Right cardiac atrium (tissue), 5 donors: ENCODE measurements at regions not wholly inside any gene's neighbourhood (a gene's known extent, or its start where the extent isn't known, plus 50 kb on each side); places are given as distances from the start of the nearest gene placed in this dataset.

ENCODE experiments used
- ATAC-seq, 2 donors: fragments of 200-7000 bp; cut with Tn5 transposase; one replicate each; pipeline versions ENCODE4 v1.8.0 to v1.9.1; 2020; ENCODE audit warnings: moderate library complexity in 2 of 2, mild to moderate bottlenecking in 1 of 2
- DNase-seq, 3 donors: peaks; one replicate each; pipeline ENCODE4 v3.0.0-alpha.2; 2020
- H3K27ac ChIP-seq: one replicate; pipeline ENCODE4 v1.5.1; 2013; ENCODE audit warnings: mild to moderate bottlenecking, low read length, control low read depth, moderate library complexity
- H3K27me3 ChIP-seq: one replicate; pipeline ENCODE4 v1.6.1; 2013; ENCODE audit not compliant: control insufficient read depth, insufficient read depth
- H3K4me1 ChIP-seq: one replicate; pipeline ENCODE4 v1.6.1; 2013; ENCODE audit warnings: low read length; ENCODE audit not compliant: control insufficient read depth, insufficient read depth
- H3K4me3 ChIP-seq: one replicate; pipeline ENCODE4 v1.5.1; 2013; ENCODE audit warnings: low read length, control low read depth
- H3K9me3 ChIP-seq: one replicate; pipeline ENCODE4 v1.6.1; 2013; ENCODE audit warnings: low read length; ENCODE audit not compliant: control insufficient read depth
- WGBS: extraction: QIAGEN DNeasy Blood & Tissue Kit; methylation state at CpG from one replicate; pipeline ENCODE4 v1.1.7; 2013; 5-methylcytosine and 5-hydroxymethylcytosine counted together
- intact Hi-C, 4 donors: fragments of 100-400 bp; cut with DNase I; formaldehyde crosslinking; loops; one replicate each; pipeline versions ENCODE4 v1.11.0 to v1.14.0; 2022 to 2023
- donor health status: healthy with polysubstance abuse.
- donor health status: DM: no; HTN: yes; CAD: no.
- donor health status: DM: no; HTN: no; CAD: no.
- donor health status: DM: no; HTN: yes; CAD: no; lungs with severe emphysema.
- donor health status: DM: yes; HTN: yes; CAD: no.

DNA sequence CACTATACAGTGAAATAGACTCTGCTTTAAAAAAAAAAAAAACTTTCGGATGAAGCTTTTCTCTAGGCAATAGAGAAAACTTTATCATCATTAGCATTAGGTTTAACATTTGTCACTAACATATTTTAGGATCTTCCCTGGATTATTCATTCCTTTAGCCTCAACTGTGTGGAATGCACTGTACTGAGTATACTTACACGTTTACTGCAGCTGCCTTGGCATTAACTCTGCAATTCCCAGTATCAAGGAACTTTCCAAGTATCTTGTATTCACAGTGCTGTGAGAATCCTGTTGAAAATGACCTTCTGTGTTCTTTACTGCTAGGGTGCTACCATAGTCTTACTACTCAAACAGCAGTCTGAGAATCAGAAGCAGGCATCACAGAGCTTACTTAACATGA is 328.2 kb upstream of the COL3A1 start:
- H3K4me3 ChIP-seq: no peak overlapping the region
- WGBS: 42% methylated on average over 2 of the region's 2 CpGs
- intact Hi-C loops: no loop called here
- H3K9me3 ChIP-seq: no peaks in the 10 kb centered on the region
- no peaks in the 10 kb centered on the region for H3K27me3 ChIP-seq
- ATAC-seq: no peak
- DNase-seq: no peak
- H3K27ac ChIP-seq: no peak overlapping the region
- H3K4me1 ChIP-seq: no peaks in the 10 kb centered on the region

- H3K27ac ChIP-seq: no peak overlapping the region
- intact Hi-C loops: no loop called here
- H3K27me3 ChIP-seq: no peaks in the 10 kb centered on the region
- DNase-seq (no peak), ATAC-seq (no peak)
- 68% methylated on average over 3 of the region's 3 CpGs for WGBS
- H3K9me3 ChIP-seq: no peaks in the 10 kb centered on the region
- no peaks in the 10 kb centered on the region for H3K4me1 ChIP-seq
- H3K4me3 ChIP-seq: no peak overlapping the region
Observed at GRCh38 chr2:188647430-188648070, 326.6 kb upstream of the COL3A1 start.

DNA sequence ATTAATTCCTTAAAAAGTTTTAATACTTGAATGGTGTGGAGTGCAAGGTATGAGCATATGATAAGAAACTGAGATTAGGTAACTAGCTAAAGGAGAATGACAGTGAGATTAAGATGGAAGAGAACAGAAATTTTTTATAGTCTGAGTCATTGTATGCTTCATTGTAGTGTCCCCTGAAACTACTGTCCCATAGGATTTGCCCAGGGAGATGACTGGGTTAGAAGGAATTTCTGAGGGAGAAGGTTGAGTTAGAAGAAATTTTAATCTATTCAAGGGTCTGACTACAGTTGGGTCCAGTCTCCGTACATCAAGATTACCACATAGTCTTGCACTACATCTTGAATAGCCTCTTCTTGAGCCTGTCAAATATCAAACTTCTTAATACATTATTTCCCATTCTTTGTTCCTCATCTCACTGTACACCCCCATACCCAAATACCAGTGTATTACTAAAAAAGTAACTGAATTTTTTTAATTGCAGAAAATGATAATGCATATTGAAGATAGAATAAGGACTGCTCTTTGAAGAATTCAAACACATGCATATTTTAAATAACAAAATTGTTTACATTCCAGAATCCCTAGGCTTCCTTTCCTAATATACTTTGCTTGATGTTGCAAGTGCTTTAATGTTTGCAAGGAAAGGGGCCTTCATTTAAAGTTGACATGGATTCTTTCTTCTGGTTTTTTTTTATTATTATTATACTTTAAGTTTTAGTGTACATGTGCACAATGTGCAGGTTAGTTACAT is 314.3 kb upstream of the COL3A1 start:
- intact Hi-C loops: no loop called here
- no peaks in the 10 kb centered on the region for H3K27me3 ChIP-seq
- ATAC-seq (no peak), DNase-seq (no peak)
- H3K9me3 ChIP-seq: no peaks in the 10 kb centered on the region
- H3K4me1 ChIP-seq: no peaks in the 10 kb centered on the region
- no peak overlapping the region for H3K27ac ChIP-seq
- H3K4me3 ChIP-seq: no peak overlapping the region
- WGBS: 84% methylated on average over 1 of the region's 1 CpG

GRCh38 chr2:188663301-188663700 is 310.9 kb upstream of the COL3A1 start:
- no peaks in the 10 kb centered on the region for H3K27me3 ChIP-seq
- WGBS: 79% methylated on average over 2 of the region's 2 CpGs
- no peak for DNase-seq
- no peak for ATAC-seq
- no peaks in the 10 kb centered on the region for H3K9me3 ChIP-seq
- no peaks in the 10 kb centered on the region for H3K4me1 ChIP-seq
- intact Hi-C loops: no loop called here
- no peak overlapping the region for H3K4me3 ChIP-seq
- no peak overlapping the region for H3K27ac ChIP-seq

DNA sequence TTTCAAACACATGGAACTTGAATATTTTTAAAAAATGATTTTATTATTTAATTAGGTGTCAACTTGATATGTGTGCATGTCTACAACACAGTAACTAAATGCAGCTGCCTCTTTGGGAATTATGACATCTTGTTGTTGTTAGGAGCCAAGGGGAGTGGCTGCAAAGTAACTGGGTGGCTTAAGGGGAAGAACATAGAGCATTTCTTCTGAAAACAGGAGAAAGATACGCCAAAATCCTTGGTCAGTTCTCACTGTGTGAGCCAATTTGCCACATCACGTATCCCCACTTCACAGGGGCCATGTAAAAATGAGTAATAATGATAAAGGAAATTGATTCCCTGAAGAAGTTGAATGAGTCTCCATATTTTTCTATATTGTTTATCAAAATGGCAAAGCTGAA is 309.8 kb upstream of the COL3A1 start:
- no peaks in the 10 kb centered on the region for H3K4me1 ChIP-seq
- no peaks in the 10 kb centered on the region for H3K9me3 ChIP-seq
- DNase-seq: peak in 2 of 3 donors; percentile 11 to 29
- H3K4me3 ChIP-seq: no peak overlapping the region
- intact Hi-C loops: no loop called here
- peak; percentile 59 to 76 for ATAC-seq
- no peaks in the 10 kb centered on the region for H3K27me3 ChIP-seq
- 62% methylated on average over 2 of the region's 2 CpGs for WGBS
- H3K27ac ChIP-seq: no peak overlapping the region

- ATAC-seq (no peak), DNase-seq (no peak)
- 55% methylated on average over 3 of the region's 3 CpGs for WGBS
Observed at GRCh38 chr2:188664951-188665595, 309.1 kb upstream of the COL3A1 start.

GRCh38 chr2:188665727-188666304 is 308.4 kb upstream of the COL3A1 start:
- Histone ChIP-seq H3K9me3 (no peaks in the 10 kb centered on the region), H3K4me1 (no peaks in the 10 kb centered on the region), H3K27ac (no peak overlapping the region), H3K27me3 (no peaks in the 10 kb centered on the region), H3K4me3 (no peak overlapping the region)
- DNase-seq (no peak), ATAC-seq (no peak)
- intact Hi-C loops: no loop called here

More at GRCh38 chr2:188664951-188665595, 309.1 kb upstream of the COL3A1 start:
- Histone ChIP-seq H3K9me3 (no peaks in the 10 kb centered on the region), H3K4me3 (no peak overlapping the region), H3K4me1 (no peaks in the 10 kb centered on the region), H3K27ac (no peak overlapping the region), H3K27me3 (no peaks in the 10 kb centered on the region)
- intact Hi-C loops: no loop called here

DNA sequence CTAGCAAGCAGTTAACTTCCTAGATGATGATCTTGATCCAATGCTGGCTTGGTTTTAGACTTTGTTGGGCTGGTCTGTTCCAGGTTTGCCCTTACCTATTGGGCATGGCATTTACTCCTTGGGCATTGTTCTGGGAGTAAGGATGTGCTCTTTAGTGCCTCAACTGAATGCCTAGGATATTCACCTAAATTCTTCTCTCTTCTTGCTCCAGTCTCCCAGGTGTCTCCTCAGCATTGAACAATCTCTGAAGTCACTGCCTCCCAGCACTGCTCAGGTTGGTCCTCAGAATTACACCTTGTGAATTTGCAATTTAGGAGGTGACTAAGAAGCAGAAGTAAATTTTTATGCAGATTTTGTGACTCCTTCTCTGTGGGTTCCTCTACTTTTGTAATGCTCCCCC is 307.7 kb upstream of the COL3A1 start:
- Histone ChIP-seq H3K4me1 (no peaks in the 10 kb centered on the region), H3K27ac (no peak overlapping the region), H3K9me3 (no peaks in the 10 kb centered on the region), H3K4me3 (no peak overlapping the region), H3K27me3 (no peaks in the 10 kb centered on the region)
- intact Hi-C loops: no loop called here
- ATAC-seq (no peak), DNase-seq (no peak)

GRCh38 chr2:188668017-188668680 is 306.0 kb upstream of the COL3A1 start:
- Histone ChIP-seq H3K9me3 (no peaks in the 10 kb centered on the region), H3K27me3 (no peaks in the 10 kb centered on the region), H3K4me1 (no peaks in the 10 kb centered on the region), H3K4me3 (no peak overlapping the region), H3K27ac (no peak overlapping the region)
- DNase-seq (no peak), ATAC-seq (no peak)
- intact Hi-C loops: no loop called here
- WGBS: 65% methylated on average over 4 of the region's 4 CpGs

DNA sequence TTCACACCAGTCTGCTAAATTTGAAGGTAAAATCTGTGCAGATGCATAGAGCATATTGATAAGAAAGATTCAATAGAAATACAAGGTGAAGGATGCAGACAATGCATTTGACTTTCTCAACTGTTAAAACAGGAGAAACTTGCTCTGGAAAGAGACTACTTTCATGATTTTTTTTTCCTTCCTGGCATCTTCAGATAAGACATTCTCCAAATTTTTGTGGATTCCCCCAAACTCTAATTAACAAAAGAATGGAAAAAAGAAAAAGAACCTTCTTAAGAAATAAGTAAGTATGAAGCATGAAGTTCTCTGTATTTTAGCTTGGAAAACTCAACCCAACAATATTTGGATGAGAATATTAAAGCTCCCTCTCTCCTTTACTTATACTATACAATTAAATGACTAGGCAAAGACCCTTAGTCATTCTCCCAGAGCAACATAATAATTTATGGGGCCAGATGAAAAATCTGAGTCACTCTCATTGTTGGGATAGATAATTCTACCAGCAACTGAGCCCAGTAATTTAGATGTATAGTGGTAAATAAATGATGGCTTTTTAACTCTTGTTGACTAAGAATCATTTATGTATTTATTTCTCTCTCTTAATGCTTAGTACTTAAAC is 298.7 kb upstream of the COL3A1 start:
- H3K27ac ChIP-seq: no peak overlapping the region
- no peak overlapping the region for H3K4me3 ChIP-seq
- no peaks in the 10 kb centered on the region for H3K4me1 ChIP-seq
- intact Hi-C loops: no loop called here
- no peak for DNase-seq
- H3K9me3 ChIP-seq: no peaks in the 10 kb centered on the region
- no peaks in the 10 kb centered on the region for H3K27me3 ChIP-seq
- no peak for ATAC-seq
